Globus pallidus (tissue), 1 donor: ENCODE measurements at regions not wholly inside any gene's neighbourhood (a gene's known extent, or its start where the extent isn't known, plus 50 kb on each side); places are given as distances from the start of the nearest gene placed in this dataset.

Source experiments
- DNase-seq: peaks from one replicate; pipeline ENCODE4 v3.0.0-alpha.2; 2015; ENCODE audit warnings: low spot score

DNA sequence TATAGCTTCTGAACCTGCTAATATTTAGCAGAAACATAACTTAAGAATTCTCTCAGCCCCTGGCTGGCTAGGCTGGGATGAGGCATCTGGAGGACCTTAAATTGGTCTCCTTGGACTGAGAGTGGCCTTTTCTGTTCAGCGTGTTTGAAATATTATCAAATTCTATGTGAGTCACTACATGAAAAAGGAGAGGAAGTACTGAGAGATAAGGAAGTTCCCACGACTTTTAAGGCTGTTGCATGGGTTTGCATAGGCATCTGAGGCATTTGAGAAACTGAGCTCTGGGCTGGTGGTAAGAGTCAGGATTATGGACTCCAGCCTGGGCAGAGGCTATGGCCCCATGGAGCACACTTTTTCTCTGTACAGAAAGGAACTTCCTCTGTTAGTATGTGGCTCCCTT lies 816.2 kb upstream of the GRAMD2B start:
- DNase-seq, result no peak

DNA sequence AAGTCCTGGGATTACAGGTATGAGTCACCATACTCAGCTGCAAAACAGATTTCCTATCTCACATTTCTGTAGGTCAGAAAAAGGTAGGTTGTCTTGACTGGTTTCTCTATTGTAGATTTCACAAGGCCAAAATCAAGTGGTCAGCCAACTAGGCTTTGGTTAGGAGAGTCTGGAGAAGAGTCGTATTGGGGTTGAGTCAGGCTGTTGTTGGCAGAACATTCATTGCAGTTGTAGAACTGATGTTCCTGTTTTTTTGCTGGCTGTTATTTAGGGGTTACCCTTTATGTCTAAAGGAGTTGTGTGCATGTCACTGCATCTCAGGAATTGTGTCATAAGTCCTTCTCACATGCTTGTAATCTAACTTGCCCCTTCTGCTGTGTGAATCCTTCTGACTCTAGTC lies 814.2 kb upstream of the GRAMD2B start:
- no peak for DNase-seq

DNA sequence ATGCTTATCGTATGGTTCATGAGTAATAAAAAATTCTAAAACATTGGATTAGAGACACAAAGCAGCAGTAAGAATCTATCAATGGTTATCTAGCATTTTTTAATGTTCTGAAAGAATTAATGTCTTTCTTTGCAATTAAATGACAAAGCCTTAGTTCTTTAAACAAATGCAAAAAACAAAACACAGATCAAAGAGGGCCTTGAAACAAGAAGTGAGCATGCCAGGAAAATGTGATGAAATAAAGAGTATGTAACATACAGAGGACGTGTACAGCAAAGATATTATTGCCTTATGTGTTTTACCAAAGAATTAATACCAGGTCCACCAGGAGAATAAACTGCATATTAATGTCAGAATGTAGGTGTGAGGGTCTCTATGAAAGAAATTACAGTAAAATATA lies 812.3 kb upstream of the GRAMD2B start:
- no peak for DNase-seq

DNA sequence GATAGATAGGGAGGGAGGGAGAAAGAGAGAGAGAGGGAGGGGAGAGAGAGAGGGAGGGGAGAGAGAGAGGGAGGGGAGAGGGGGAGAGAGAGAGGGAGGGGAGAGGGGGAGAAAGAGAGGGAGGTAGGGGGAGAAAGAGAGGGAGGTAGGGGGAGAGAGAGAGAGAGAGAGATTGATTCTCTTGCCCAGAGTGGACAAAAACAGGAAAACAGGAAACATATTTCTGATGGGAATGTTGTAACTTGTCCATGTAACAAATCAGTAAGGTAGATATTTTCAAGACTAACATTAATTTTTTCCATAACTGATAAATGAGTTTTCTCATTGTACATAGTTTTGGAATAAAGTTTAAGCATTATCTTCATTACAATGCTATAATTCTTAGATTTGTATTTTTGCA lies 811.7 kb upstream of the GRAMD2B start:
- no peak for DNase-seq

DNA sequence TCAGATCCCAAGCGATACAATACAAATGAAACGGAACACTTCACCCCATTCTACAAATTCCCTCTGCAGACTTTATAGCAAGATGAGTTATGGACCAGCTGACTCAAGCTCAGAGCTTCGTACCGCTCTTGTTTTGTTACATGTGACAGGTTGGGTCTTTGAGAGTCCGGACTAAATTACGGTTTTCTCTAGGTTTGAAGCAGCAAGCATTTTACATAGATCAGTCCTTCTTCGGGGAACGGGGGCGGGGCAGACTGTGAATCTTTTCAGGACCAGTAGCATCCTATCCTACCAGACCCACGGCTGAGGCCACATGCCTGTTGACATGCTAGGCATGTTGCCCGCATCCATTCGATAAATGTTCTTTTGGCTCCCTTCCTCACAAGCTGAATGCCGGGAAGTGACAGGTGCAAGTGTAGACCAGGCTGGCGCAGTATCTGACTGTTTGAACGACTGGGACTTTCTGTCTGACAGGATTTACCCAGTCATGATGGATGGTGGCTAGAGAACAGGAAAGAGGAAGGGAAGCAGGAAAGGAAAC lies 811.0 kb upstream of the GRAMD2B start:
- peak; percentile 56 for DNase-seq

DNA sequence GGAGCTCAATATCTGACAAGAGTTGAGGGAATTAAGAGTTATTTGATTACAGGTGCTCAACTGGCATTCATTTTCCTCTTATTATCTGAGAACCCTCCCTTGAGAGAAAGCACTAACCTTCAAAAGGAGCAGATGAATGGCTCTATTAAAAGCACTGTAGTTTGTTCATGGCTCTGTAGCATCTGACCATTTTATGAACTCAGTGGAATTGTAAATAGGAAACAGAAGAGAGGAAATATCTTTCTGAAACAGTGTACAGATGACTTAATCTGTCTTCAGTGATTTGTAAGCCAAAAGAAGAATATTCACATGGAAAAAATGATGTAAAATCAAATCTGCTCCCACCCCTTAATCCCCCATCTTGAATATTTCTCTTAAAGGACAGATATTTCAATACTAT lies 810.4 kb upstream of the GRAMD2B start:
- peak; percentile 37 for DNase-seq

DNA sequence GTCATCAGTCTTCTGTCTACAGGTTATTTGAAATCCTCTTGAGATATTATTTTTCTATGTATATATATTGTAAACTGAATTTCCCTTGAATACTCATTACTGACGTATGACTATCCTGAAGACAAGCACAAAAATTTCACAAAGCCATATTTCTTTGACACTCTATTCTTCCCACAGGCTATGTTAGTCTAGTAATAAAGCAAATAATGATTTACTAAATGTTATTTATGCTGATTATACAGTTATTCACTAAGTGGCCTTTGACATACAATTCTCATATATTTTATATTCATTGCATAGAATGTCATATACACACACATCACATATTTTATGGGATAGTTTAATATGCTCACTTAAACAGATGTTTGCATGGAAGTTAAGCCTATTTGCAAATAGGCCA lies 793.0 kb upstream of the GRAMD2B start:
- DNase-seq, result no peak

DNA sequence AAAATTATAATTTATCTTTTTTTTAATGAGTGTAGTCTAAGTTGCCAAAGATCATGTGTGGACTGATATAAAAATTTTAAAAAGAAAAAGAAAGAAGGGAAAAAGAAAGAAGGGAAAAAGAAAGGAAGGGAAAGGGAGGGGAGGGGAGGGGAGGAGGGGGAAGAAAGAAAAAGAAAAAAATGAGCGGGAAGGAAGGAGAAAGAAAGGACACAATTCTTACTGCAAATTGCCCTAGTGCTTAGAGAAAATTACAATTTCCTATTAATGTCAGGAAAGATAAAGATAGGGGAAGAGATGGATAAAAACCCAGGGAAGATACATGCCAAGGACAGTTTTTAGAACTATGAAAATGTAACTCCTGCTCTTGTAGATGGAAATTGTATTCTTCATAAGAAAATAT lies 789.7 kb upstream of the GRAMD2B start:
- no peak for DNase-seq

DNA sequence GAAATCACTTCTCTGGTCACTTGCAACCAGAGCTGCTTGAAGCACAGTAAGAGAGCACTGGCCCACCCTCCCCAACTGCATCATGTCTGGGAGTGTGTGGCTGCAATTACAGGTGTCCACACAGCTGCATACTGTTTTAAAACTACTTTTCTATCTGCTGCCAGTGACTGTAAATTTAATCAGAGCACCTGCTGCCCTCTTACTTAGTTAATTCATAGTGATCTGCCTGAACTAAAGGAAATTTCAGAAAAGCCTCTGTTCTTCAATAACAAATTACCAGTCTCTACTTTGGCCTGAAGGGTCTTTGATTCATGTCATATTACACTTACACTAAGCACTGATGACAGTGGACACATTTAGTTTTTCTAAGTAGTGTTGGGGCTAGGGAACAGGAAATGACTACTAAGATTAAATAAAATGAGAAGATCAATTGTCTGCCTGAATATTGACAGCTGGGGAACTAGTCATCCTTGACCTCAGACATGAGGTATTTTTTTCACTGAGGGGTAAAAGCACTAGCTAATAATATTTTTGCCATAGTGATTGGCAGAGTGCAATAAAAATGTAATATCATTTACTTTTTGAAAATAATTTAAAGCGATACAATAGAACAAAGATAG lies 788.9 kb upstream of the GRAMD2B start:
- DNase-seq, result no peak

DNA sequence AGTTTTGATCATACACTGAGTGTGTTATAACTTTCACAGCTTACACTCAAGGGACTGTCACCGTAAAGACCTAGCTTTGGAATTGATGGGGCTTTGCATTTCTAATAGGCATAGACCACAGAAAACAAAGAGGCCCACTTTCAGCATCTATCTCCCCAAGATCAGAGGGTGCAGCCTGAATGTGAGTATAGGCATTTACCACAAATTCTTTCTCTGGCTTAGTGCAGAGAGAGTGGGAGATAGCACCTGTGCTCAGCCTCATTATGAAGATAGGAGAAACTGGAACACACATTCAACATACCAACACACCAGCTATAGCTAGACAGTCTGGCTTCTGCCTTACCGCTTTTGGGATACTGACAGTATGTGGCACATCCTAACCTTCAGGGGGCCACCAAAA lies 783.4 kb upstream of the GRAMD2B start:
- DNase-seq, result no peak

DNA sequence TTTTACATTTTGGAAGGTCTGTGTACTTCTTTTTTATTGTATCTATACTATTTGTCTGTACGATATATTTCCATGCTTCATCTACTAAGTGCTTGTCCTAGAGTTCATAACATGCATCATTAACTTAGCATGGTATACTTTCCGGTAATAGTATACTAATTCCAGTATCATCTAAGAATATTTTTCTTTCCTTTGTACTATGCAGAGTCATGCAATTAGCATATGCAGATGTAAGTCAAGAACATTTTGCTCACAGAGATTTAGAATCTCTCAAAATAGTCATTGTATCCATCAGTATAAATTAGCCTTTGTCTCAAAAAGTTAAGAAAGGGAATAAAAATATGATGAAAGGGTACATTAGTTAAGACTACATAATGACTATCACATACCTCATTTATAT lies 770.4 kb upstream of the GRAMD2B start:
- DNase-seq, result no peak

DNA sequence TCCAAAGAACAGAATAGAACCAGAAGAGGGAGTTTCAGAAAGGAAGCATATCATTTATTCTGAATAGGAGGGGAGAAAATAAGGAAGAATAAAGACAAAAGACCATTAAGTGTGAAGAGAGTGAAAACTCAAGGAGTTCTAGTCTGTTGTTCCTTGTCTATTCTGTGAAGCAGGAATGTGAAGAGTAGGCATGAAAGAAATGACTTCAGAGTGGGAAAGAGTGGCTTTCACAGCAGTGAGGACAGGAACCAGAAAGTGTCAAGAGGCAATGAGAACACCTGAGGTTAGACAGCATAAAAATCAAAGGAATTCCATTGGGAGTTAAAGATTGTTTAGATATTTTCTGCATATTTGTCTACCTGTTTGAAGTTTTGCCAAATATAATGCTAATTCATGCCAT lies 768.8 kb upstream of the GRAMD2B start:
- DNase-seq, result no peak

DNA sequence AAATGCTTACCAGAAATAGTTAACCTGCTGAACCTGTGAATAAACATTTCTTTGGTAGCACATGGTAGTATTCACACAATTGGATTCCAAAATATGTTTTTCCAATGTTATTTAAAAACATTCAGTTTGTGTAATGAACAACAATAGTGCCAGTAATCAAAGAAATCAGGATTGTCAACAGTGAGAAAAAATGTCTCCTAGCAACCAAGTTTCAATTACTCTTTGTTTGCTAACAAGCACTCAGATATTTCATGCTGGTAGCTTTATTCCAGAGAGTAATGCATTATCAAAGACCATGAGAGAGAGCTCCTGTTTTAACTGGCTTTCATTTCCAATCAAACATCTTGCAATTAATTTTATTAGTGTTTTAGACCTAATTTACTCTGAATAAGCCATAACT lies 768.1 kb upstream of the GRAMD2B start:
- DNase-seq, result peak; percentile 63

DNA sequence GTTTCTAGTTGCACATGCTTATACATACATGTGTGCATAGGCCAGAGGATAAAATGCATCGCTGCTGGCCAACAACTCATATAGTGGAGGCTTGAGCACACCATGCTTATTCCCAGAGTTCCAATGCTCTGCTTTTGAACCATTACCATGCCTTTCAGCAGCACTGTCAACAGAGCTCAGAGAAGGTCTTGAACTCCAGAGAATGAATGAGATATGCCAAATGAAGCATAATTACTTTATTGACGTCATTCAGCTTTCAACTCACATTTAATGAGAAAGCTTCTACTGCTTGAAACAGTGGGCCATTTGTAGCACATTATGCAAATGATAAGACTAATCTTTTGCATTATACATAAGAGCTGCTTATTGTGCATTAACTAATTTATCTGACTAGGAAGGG lies 765.3 kb upstream of the GRAMD2B start:
- no peak for DNase-seq

DNA sequence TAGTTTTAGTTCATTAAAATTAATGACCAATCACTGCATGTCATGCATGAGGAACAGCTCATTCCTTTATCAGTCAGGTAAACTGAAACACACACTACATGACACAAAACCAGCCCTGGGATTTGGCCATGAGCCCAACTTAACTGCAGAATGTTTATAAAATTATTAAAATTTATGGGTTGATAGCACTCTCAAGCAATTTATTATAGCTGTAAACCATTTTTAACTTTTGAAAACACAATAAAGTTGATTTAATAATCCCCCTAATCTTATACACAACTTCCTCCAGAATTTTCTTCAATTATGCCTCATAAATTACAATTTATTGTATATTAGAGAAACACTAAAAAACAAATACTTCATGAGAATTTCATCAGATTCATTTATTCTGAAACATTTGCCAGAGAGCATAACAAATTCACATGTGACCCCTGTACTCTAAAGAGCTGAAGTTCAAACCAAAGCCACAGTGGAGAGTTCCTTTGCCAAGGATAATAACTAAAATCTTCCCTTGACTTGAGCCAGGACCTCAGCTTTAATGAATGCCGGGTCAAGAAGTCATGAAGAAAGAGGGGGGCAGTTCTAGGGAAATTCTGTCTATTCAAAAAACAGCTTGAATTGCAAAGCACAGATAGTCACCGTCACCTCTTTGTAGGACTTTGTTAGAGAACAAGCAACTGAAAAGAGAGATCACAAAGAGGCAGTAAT lies 763.7 kb upstream of the GRAMD2B start:
- no peak for DNase-seq

DNA sequence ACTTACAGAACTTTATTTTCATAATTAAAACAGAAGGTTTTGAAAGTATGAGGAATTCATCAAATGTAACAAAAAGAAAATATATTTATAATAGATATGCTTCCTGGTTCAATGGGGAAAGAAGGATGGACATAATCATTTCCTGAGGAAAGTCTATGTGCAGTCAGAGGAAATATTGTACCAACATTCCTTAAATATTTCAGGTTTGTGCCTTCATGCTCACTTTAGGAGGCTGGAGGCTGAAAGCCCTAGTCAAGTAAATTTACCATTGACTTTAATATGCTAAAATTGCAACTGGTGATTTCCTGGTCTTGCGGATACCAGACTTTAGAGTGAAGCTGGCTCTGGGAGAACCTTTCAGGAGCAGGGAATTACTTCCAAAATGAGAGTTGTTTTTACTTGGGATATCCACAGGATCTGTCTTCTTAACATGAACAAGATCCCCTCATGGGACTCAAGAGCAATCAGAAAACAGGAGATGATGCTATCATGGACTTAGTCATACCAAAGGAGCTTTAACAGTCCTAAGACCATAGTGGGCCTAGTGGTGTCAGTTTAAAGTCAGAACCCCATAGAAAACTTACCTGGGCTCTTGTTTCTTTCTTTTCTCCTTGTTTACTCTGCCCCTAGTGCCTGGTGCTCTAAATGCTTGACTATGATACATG lies 762.8 kb upstream of the GRAMD2B start:
- DNase-seq, result no peak

DNA sequence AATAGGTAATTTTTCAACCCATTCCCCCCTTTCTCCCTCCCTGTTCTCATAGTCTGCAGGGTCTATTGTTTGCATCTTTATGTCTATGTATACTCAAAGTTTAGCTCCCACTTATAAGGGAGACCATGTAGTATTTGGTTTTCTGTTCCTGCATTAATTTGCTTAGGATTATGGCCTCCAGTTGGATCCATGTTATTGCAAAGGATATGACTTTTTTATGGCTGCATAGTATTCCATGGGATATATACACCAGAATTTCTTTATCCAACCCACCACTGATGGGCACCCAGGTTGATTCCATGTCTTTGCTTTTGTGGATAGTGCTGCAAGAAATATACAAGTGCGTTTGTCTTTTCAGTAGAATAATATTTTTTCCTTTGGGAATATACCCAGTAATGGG lies 761.6 kb upstream of the GRAMD2B start:
- no peak for DNase-seq

DNA sequence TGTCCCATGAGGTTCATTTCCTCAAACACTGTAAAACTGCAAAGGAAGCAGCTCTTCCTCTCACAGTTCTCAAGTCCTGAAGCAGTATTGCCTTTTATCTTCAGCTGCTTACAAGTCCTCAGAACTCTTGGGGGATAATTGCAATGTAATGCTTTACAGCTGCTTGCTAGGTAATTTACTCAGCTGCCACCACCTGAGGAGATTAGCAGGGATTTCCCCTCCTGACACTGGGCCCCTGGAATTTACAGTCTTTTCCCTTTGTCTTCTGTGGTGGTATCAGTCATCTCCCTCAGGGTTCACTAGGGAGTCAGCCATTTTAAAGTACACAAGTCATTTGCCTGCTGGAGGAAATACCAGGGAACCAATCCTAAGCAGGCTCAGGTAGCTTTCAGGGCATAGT lies 754.3 kb upstream of the GRAMD2B start:
- no peak for DNase-seq

DNA sequence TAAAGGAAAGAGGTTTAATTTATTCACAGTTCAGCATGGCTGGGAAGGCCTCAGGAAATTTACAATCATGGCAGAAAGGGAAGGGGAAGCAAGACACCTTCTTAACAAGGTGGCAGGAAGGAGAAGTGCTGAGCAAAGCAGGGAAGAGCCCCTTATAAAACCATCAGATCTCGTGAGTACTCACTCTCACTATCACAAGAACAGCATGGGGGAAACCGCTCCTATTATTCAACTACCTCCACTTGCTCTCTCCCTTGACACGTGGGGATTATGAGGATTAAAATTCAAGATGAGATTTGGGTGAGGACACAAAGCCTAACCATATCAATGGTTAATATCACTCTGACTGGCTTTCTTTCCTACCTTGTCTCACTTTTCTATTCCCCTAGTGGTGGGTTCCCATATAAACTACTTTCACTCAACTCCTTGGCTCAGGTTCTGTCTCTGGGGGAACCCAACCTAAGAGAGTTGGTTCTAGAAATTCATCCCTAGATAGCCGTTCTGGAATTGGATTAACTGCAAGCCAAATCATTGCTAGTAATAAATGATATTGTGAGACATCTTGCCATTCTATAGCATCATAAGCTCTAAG lies 749.8 kb upstream of the GRAMD2B start:
- no peak for DNase-seq

DNA sequence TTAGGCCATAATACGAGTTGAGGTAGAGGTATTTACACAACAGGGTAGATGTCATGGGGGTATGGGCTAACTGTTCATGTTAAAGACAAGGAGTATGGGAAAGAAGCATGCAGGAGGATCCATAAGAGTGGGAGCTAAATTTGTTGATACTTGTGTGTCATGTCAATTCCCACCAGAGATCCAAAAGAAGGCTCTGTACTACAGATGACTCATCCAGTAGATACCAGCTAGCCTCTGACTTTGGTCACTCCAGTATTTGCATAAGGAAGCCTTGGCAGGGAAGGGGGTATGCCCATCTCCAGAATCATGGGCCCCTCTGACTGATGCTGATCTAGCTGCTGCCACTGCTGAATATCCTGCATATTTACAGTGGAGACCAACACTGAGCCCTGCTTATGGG lies 743.7 kb upstream of the GRAMD2B start:
- no peak for DNase-seq

DNA sequence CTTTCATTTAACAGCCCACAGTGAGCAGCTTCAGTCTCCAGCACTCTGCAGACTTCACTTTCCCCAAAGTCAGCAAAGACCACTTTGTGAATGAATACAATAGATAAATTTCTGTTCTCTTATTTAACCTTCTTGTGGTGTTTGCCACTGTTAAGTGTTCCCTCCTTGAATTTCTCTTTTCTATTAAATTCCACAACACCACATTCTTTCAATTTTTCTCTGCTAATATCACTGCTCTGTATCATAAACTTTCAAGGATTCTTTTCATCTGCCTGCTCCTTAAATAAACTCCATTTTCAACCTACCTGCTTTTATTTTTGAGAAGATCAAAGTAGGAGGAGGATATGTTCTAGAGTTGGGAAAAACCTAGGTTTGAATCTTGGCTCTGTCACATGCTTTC lies 739.5 kb upstream of the GRAMD2B start:
- DNase-seq, result no peak

DNA sequence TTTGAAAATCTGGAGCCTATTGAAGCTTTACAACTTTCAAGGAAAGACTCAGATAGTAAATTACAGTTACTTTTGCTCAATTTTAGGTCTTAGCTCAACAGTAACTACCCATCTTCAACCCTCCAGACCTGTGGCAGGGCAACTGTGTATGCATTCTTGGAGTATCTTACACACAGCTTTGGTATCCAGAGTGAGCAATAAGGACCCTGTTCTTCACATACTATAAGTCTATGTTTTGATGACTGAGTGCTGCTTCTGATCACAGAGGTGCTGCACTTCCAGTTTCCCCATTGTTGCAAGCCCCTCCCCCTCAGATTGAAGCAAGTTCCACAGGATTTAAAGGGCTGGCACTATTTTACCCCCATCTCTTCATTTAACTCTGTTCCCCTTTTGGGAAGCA lies 737.4 kb upstream of the GRAMD2B start:
- DNase-seq, result no peak
